GM12878 (cell line): ENCODE measurements at regions not wholly inside any gene's neighbourhood (a gene's known extent, or its start where the extent isn't known, plus 50 kb on each side); places are given as distances from the start of the nearest gene placed in this dataset.

Experiments used
- ATAC-seq: fragments of 200-7000 bp; cut with Tn5 transposase; 3 replicates; pipeline ENCODE4 v1.9.1; 2020; ENCODE audit warnings: mild to moderate bottlenecking, moderate library complexity
- BruUV-seq: library from RNA; stranded (reverse); fragments of 400-500 nt; replicated peaks from 2 replicates; lab custom pipeline; 2021; lab: Mats Ljungman, UMichigan
- CTCF ChIA-PET: fragments of 300-600 bp; sonication (Branson Sonifier 250); formaldehyde crosslinking; extraction: SDS; loops from one replicate; lab custom pipeline; 2021; ENCODE audit warnings: inconsistent platforms; lab: Yijun Ruan, JAX
- POLR2A ChIA-PET: fragments of 350-600 bp; formaldehyde crosslinking; extraction: SDS; loops from one replicate; lab custom pipeline; 2021; ENCODE audit warnings: inconsistent platforms; lab: Charles Lee
- RAD21 ChIA-PET: fragments of 300-600 bp; sonication (Branson Sonifier 250); formaldehyde crosslinking; loops from one replicate; lab custom pipeline; 2023; ENCODE audit warnings: antibody characterized with exemption; ENCODE audit not compliant: unreplicated experiment; lab: Charles Lee
- SMC1A ChIA-PET: fragments of 300-600 bp; sonication (Branson Sonifier 250); formaldehyde crosslinking; loops from one replicate; lab custom pipeline; 2023; ENCODE audit not compliant: unreplicated experiment, uncharacterized antibody; lab: Charles Lee
- DNase-seq: peaks from one replicate; pipeline ENCODE4 v3.0.0-alpha.2; 2011; ENCODE audit warnings: low read depth, low spot score
- FAIRE-seq: peaks from 3 replicates; lab custom pipeline; 2011; peaks lifted over from hg19 to GRCh38; lab: Jason Lieb, UNC
- H2AFZ ChIP-seq: 2 replicates; pipeline ENCODE4 v1.6.0; 2011; ENCODE audit warnings: low read depth, low read length, control low read depth; ENCODE audit not compliant: control insufficient read depth
- H3K27ac ChIP-seq: 2 replicates; pipeline ENCODE4 v1.5.1; 2011; ENCODE audit warnings: control low read depth; ENCODE audit not compliant: control insufficient read depth, insufficient read depth
- H3K27me3 ChIP-seq, 2 experiments: replicated peaks in 1 of 2; 2 replicates each; pipeline versions ENCODE4 v1.6.0 to v1.6.1; 2011; ENCODE audit warnings: low read length in 1 of 2; ENCODE audit not compliant: control insufficient read depth in 2 of 2, insufficient read depth in 2 of 2
- H3K36me3 ChIP-seq, 2 experiments: 2 replicates each; pipeline ENCODE4 v1.5.1; 2011; ENCODE audit warnings: low read length in 1 of 2; ENCODE audit not compliant: control insufficient read depth in 2 of 2, insufficient read depth in 2 of 2
- H3K4me1 ChIP-seq: 2 replicates; pipeline ENCODE4 v1.6.1; 2011; ENCODE audit warnings: mild to moderate bottlenecking, low read length, moderate library complexity, mixed read lengths; ENCODE audit not compliant: control insufficient read depth, insufficient read depth
- H3K4me2 ChIP-seq: 2 replicates; pipeline ENCODE4 v1.6.0; 2011; ENCODE audit warnings: control low read depth; ENCODE audit not compliant: control insufficient read depth, insufficient read depth
- H3K4me3 ChIP-seq: fragments of 200-600 bp; sonication (generic); 2 replicates; pipeline ENCODE4 v1.5.1; 2016
- H3K79me2 ChIP-seq: 2 replicates; pipeline ENCODE4 v1.6.0; 2011; ENCODE audit warnings: low read length; ENCODE audit not compliant: control insufficient read depth, insufficient read depth
- H3K9ac ChIP-seq: 2 replicates; pipeline ENCODE4 v1.8.0; 2011; ENCODE audit warnings: low read length, control low read depth, mixed read lengths; ENCODE audit not compliant: control insufficient read depth, insufficient read depth
- H3K9me3 ChIP-seq: replicated peaks from 3 replicates; pipeline ENCODE4 v1.5.1; 2011; ENCODE audit warnings: mild to moderate bottlenecking, low read length; ENCODE audit not compliant: control insufficient read depth, insufficient read depth
- H4K20me1 ChIP-seq: 2 replicates; pipeline ENCODE4 v1.6.0; 2011; ENCODE audit not compliant: control insufficient read depth, insufficient read depth
- CTCF ChIP-seq, 3 experiments: IDR thresholded peaks in 2 of 3; conservative IDR thresholded peaks in 1 of 3; 2 replicates each; pipeline ENCODE4 v1.5.1; 2011; ENCODE audit warnings: low read depth in 3 of 3, low read length in 3 of 3, mild to moderate bottlenecking in 3 of 3, control low read depth in 2 of 3, moderate library complexity in 2 of 3, inconsistent platforms in 1 of 3, mixed read lengths in 1 of 3; ENCODE audit not compliant: control insufficient read depth in 2 of 3, insufficient read depth in 1 of 3; ENCODE audit errors: extremely low read depth in 1 of 3
- MYC ChIP-seq: IDR thresholded peaks from 2 replicates; pipeline ENCODE4 v1.6.1; 2011; ENCODE audit warnings: mild to moderate bottlenecking, low read length, moderate library complexity, inconsistent platforms; ENCODE audit not compliant: insufficient read depth, insufficient replicate concordance, insufficient read length, severe bottlenecking
- SIX5 ChIP-seq: IDR thresholded peaks from 2 replicates; pipeline ENCODE4 v1.6.1; 2011; ENCODE audit warnings: mild to moderate bottlenecking, low read depth, low read length, moderate library complexity; ENCODE audit not compliant: severe bottlenecking
- SUZ12 ChIP-seq: fragments of 200-600 bp; sonication (generic); IDR thresholded peaks from one replicate; pipeline ENCODE4 v1.6.1; 2018; ENCODE audit warnings: antibody characterized with exemption, mild to moderate bottlenecking; ENCODE audit not compliant: unreplicated experiment
- ZNF384 ChIP-seq: IDR thresholded peaks from 2 replicates; pipeline ENCODE4 v1.6.1; 2012; ENCODE audit warnings: low read depth, mild to moderate bottlenecking, low read length, improper control_type of control experiment, borderline replicate concordance
- WGBS: methylation state at CpG from one replicate; pipeline ENCODE4 v1.1.6; 2016; ENCODE audit warnings: low lambda C conversion rate; ENCODE audit not compliant: insufficient replicate concordance, insufficient coverage; ENCODE audit errors: missing lambda C conversion rate; 5-methylcytosine and 5-hydroxymethylcytosine counted together
- in situ Hi-C: fragments of 300-500 bp; cut with MboI; formaldehyde crosslinking; loops from 9 replicates; pipeline ENCODE4 v1.14.3; 2018; ENCODE audit warnings: mixed read lengths
- intact Hi-C: fragments of 100-400 bp; cut with micrococcal nuclease; formaldehyde crosslinking; loops from one replicate; pipeline ENCODE4 v1.14.2; 2022; ENCODE audit not compliant: unreplicated experiment
- TF ChIP-seq, protein P1 (sequence below): fragments of 450-650 bp; IDR thresholded peaks from 2 replicates; pipeline ENCODE4 v1.6.1; 2017; ENCODE audit warnings: low read depth, mild to moderate bottlenecking, moderate library complexity

GRCh38 chr15:39498629-39499028 lies 82.2 kb upstream of the THBS1 start:
- ATAC-seq (no peak), FAIRE-seq (no peak), DNase-seq (no peak)
- Histone ChIP-seq H3K79me2 (no peaks in the 10 kb centered on the region), H3K4me1 (0 out of 2 replicates have a peak, but pooled peaks cover 3% of the 10 kb centered on the region), H3K4me3 (no peak overlapping the region), H3K9ac (no peak overlapping the region), H3K36me3 (no peaks in the 10 kb centered on the region), H3K4me2 (no peak overlapping the region), H3K27me3 (no peaks in the 10 kb centered on the region; a peak in 1 of 4 replicates), H3K27ac (no peak overlapping the region), H4K20me1 (no peaks in the 10 kb centered on the region), H2AFZ (no peak overlapping the region), H3K9me3 (no peaks in the 10 kb centered on the region)
- ChIA-PET RAD21 (no interaction called here), SMC1A (interaction anchor here (0.7 to 1.9 kb wide), 2 partner anchors 27 to 237 kb away, joined by 3 to 4 read pairs; no protein-coding TSS in a partner anchor), CTCF (interaction anchor here (1.1 to 1.5 kb wide), 2 partner anchors 27 to 81 kb away, joined by 3 to 5 read pairs; no protein-coding TSS in a partner anchor), POLR2A (no interaction called here)
- no TSS peak for BruUV-seq
- TF ChIP-seq SUZ12 (no peak), ZNF384 (no peak), CTCF (IDR thresholded peaks at IDR 0.05 in 2 of 3, conservative IDR thresholded peaks at IDR 0.05 in 1 of 3; ENCODE audit: control insufficient read depth in 2 of 3, extremely low read depth in 1 of 3, insufficient read depth in 1 of 3, low read depth in 3 of 3, low read length in 3 of 3) (no peak), MYC (no peak), SIX5 (no peak)
- TF ChIP-seq, protein P1, sequence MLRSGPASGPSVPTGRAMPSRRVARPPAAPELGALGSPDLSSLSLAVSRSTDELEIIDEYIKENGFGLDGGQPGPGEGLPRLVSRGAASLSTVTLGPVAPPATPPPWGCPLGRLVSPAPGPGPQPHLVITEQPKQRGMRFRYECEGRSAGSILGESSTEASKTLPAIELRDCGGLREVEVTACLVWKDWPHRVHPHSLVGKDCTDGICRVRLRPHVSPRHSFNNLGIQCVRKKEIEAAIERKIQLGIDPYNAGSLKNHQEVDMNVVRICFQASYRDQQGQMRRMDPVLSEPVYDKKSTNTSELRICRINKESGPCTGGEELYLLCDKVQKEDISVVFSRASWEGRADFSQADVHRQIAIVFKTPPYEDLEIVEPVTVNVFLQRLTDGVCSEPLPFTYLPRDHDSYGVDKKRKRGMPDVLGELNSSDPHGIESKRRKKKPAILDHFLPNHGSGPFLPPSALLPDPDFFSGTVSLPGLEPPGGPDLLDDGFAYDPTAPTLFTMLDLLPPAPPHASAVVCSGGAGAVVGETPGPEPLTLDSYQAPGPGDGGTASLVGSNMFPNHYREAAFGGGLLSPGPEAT: no peak
- intact Hi-C loops: no loop called here
- 42% methylated on average over 4 of the region's 4 CpGs for WGBS
- in situ Hi-C loops: no loop called here
